ENCODE measurements at regions not wholly inside any gene's neighbourhood (a gene's known extent, or its start where the extent isn't known, plus 50 kb on each side); places are given as distances from the start of the nearest gene placed in this dataset.

DNA sequence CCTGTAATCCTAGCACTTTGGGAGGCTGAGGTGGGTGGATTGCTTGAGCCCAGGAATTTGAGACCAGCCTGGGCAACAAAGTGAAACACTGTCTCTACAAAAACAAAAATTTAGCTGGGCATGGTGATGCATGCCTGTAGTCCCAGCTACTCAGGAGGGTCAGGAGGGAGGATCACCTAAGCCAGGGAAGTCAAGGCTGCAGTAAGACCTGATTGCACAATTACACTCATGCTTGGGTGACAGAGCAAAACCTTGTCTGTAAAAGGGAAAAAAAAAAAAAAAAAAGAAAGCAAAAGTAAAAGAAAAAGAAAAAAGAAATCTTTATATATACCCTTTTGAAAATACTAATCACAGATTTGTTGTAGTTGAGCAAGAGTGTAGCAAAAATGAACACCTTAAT is 801.0 kb upstream of the IGFBP7 start:
- no peak overlapping the region for H3K4me3 ChIP-seq (ENCODE audit: low read depth in 2 of 2, low read length in 1 of 2)
- H3K27ac ChIP-seq (ENCODE audit: low read depth in 2 of 2, low read length in 1 of 2) = no peak overlapping the region
- H3K27me3 ChIP-seq (ENCODE audit: insufficient read depth) = no peaks in the 10 kb centered on the region
- no peaks in the 10 kb centered on the region for H3K79me2 ChIP-seq (ENCODE audit: insufficient read depth)
- H3K4me2 ChIP-seq = no peak overlapping the region
- H2AFZ ChIP-seq (ENCODE audit: low read depth) = no peak overlapping the region
- DNase-seq = no peak
- H3K4me1 ChIP-seq (ENCODE audit: control insufficient read depth in 1 of 2, insufficient read depth in 2 of 2, low read depth in 1 of 2, low read length in 1 of 2) = no peaks in the 10 kb centered on the region
- POLR2A ChIA-PET = no interaction called here
- H3K9ac ChIP-seq = no peak overlapping the region
- H3K36me3 ChIP-seq (replicated peaks in 1 of 2; ENCODE audit: control insufficient read depth in 1 of 2, insufficient read depth in 2 of 2, low read length in 1 of 2) = no peaks in the 10 kb centered on the region
- no peaks in the 10 kb centered on the region for H4K20me1 ChIP-seq (ENCODE audit: insufficient read depth)
- H3F3A ChIP-seq (replicated peaks; ENCODE audit: insufficient read depth) = no peaks in the 10 kb centered on the region
- H3K9me2 ChIP-seq = no peaks in the 10 kb centered on the region
- CTCF ChIA-PET = no interaction called here
- H3K9me3 ChIP-seq = no peaks in the 10 kb centered on the region
- no peak for TF ChIP-seq MXI1 (IDR thresholded peaks at IDR 0.05; ENCODE audit: low read depth, low read length)
- no peak for TF ChIP-seq PBX3 (IDR thresholded peaks at IDR 0.05)
- no peak for TF ChIP-seq POLR2AphosphoS5 (IDR thresholded peaks at IDR 0.05; ENCODE audit: low read depth, low read length)
- no peak for TF ChIP-seq GABPA (IDR thresholded peaks at IDR 0.05; ENCODE audit: low read depth)

DNA sequence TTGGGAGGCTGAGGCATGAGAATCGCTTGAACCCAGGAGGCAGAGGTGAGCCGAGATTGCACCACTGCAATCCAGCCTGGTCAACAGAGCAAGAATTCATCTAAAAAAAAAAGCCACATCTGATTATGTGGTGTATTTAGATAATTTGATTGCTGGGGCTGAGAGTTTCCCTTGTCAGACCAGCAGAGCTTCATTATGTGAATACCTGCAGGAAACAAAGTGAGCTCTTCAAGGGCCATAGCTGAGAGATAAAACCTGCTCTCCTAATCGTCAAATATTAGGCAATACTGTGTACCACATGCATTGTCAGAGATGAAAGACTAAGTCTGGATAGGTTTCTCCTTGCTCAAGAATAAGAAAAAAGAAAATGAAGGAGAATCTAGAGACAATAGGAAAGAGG is 800.0 kb upstream of the IGFBP7 start:
- Histone ChIP-seq H3K9ac (no peak overlapping the region), H3K4me2 (no peak overlapping the region), H3F3A (replicated peaks; ENCODE audit: insufficient read depth) (no peaks in the 10 kb centered on the region), H3K9me3 (no peaks in the 10 kb centered on the region), H3K36me3 (replicated peaks in 1 of 2; ENCODE audit: control insufficient read depth in 1 of 2, insufficient read depth in 2 of 2, low read length in 1 of 2) (no peaks in the 10 kb centered on the region), H3K27ac (ENCODE audit: low read depth in 2 of 2, low read length in 1 of 2) (no peak overlapping the region), H3K9me2 (no peaks in the 10 kb centered on the region), H4K20me1 (ENCODE audit: insufficient read depth) (no peaks in the 10 kb centered on the region), H3K79me2 (ENCODE audit: insufficient read depth) (no peaks in the 10 kb centered on the region), H3K4me1 (ENCODE audit: control insufficient read depth in 1 of 2, insufficient read depth in 2 of 2, low read depth in 1 of 2, low read length in 1 of 2) (no peaks in the 10 kb centered on the region), H2AFZ (ENCODE audit: low read depth) (no peak overlapping the region), H3K4me3 (ENCODE audit: low read depth in 2 of 2, low read length in 1 of 2) (no peak overlapping the region), H3K27me3 (ENCODE audit: insufficient read depth) (no peaks in the 10 kb centered on the region)
- TF ChIP-seq USF1 (IDR thresholded peaks at IDR 0.05; ENCODE audit: borderline replicate concordance, low read depth) (no peak), MXI1 (IDR thresholded peaks at IDR 0.05; ENCODE audit: low read depth, low read length) (no peak), TEAD4 (IDR thresholded peaks at IDR 0.05; ENCODE audit: borderline replicate concordance, insufficient read depth) (no peak)
- WGBS (ENCODE audit: low lambda C conversion rate) = 48% methylated on average over 3 of the region's 3 CpGs
- no peak for DNase-seq
- POLR2A ChIA-PET = no interaction called here
- CTCF ChIA-PET = interaction anchor here (1.1 kb wide), 1 partner anchor 20 kb away, joined by 3 read pairs; no protein-coding TSS in a partner anchor

DNA sequence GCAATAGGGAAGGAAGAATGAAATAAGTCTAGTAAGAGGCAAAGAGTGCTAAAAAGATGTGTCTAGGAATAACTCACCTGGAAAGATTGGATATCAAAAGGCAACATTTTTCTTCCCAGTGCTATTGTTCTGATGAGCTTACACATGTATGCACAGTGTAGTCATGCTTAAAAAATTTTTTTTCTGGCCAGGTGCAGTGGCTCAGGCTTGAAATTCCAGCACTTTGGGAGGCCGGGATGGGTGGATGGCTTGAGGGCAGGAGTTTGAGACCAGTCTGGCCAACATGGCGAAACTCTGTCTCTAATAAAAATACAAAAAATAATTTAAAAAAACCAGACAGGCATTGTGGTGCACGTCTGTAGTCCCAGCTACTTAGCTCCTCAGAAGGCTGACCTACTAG is 795.8 kb upstream of the IGFBP7 start:
- Histone ChIP-seq H3K9ac (no peak overlapping the region), H3K9me3 (no peaks in the 10 kb centered on the region), H2AFZ (ENCODE audit: low read depth) (no peak overlapping the region), H3K4me3 (ENCODE audit: low read depth in 2 of 2, low read length in 1 of 2) (no peak overlapping the region), H3K4me2 (no peak overlapping the region), H3F3A (replicated peaks; ENCODE audit: insufficient read depth) (no peaks in the 10 kb centered on the region), H3K9me2 (no peaks in the 10 kb centered on the region), H4K20me1 (ENCODE audit: insufficient read depth) (no peaks in the 10 kb centered on the region), H3K4me1 (ENCODE audit: control insufficient read depth in 1 of 2, insufficient read depth in 2 of 2, low read depth in 1 of 2, low read length in 1 of 2) (no peaks in the 10 kb centered on the region), H3K36me3 (replicated peaks in 1 of 2; ENCODE audit: control insufficient read depth in 1 of 2, insufficient read depth in 2 of 2, low read length in 1 of 2) (no peaks in the 10 kb centered on the region), H3K27me3 (ENCODE audit: insufficient read depth) (no peaks in the 10 kb centered on the region), H3K27ac (ENCODE audit: low read depth in 2 of 2, low read length in 1 of 2) (no peak overlapping the region), H3K79me2 (ENCODE audit: insufficient read depth) (no peaks in the 10 kb centered on the region)
- CTCF ChIA-PET = no interaction called here
- POLR2A ChIA-PET = no interaction called here
- TF ChIP-seq TCF12 (IDR thresholded peaks at IDR 0.05) = no peak
- TF ChIP-seq, protein P1, sequence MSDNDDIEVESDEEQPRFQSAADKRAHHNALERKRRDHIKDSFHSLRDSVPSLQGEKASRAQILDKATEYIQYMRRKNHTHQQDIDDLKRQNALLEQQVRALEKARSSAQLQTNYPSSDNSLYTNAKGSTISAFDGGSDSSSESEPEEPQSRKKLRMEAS (IDR thresholded peaks at IDR 0.05; ENCODE audit: low read depth) = no peak
- no peak for TF ChIP-seq SMC3 (IDR thresholded peaks at IDR 0.05; ENCODE audit: low read depth, low read length)
- TF ChIP-seq, protein P2, sequence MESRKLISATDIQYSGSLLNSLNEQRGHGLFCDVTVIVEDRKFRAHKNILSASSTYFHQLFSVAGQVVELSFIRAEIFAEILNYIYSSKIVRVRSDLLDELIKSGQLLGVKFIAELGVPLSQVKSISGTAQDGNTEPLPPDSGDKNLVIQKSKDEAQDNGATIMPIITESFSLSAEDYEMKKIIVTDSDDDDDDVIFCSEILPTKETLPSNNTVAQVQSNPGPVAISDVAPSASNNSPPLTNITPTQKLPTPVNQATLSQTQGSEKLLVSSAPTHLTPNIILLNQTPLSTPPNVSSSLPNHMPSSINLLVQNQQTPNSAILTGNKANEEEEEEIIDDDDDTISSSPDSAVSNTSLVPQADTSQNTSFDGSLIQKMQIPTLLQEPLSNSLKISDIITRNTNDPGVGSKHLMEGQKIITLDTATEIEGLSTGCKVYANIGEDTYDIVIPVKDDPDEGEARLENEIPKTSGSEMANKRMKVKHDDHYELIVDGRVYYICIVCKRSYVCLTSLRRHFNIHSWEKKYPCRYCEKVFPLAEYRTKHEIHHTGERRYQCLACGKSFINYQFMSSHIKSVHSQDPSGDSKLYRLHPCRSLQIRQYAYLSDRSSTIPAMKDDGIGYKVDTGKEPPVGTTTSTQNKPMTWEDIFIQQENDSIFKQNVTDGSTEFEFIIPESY (IDR thresholded peaks at IDR 0.05; ENCODE audit: borderline replicate concordance, low read depth) = no peak
- no peak for TF ChIP-seq FOXJ3 (CRISPR knock-in tag; IDR thresholded peaks at IDR 0.05)
- TF ChIP-seq RCOR1 (IDR thresholded peaks at IDR 0.05; ENCODE audit: low read length) = no peak
- TF ChIP-seq CTCF (IDR thresholded peaks at IDR 0.05) = no peak
- no peak for TF ChIP-seq PBX3 (IDR thresholded peaks at IDR 0.05)
- no peak for TF ChIP-seq FOSL2 (IDR thresholded peaks at IDR 0.05; ENCODE audit: borderline replicate concordance, low read depth)
- 29% methylated on average over 3 of the region's 3 CpGs for WGBS (ENCODE audit: low lambda C conversion rate)
- DNase-seq = no peak

Data from SK-N-SH (cell line).